ENCODE measurements at regions not wholly inside any gene's neighbourhood (a gene's known extent, or its start where the extent isn't known, plus 50 kb on each side); places are given as distances from the start of the nearest gene placed in this dataset.

GRCh38 chr15:96860741-96861140, 530.2 kb downstream of the NR2F2 start:
- TF ChIP-seq, protein P1, sequence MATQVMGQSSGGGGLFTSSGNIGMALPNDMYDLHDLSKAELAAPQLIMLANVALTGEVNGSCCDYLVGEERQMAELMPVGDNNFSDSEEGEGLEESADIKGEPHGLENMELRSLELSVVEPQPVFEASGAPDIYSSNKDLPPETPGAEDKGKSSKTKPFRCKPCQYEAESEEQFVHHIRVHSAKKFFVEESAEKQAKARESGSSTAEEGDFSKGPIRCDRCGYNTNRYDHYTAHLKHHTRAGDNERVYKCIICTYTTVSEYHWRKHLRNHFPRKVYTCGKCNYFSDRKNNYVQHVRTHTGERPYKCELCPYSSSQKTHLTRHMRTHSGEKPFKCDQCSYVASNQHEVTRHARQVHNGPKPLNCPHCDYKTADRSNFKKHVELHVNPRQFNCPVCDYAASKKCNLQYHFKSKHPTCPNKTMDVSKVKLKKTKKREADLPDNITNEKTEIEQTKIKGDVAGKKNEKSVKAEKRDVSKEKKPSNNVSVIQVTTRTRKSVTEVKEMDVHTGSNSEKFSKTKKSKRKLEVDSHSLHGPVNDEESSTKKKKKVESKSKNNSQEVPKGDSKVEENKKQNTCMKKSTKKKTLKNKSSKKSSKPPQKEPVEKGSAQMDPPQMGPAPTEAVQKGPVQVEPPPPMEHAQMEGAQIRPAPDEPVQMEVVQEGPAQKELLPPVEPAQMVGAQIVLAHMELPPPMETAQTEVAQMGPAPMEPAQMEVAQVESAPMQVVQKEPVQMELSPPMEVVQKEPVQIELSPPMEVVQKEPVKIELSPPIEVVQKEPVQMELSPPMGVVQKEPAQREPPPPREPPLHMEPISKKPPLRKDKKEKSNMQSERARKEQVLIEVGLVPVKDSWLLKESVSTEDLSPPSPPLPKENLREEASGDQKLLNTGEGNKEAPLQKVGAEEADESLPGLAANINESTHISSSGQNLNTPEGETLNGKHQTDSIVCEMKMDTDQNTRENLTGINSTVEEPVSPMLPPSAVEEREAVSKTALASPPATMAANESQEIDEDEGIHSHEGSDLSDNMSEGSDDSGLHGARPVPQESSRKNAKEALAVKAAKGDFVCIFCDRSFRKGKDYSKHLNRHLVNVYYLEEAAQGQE (IDR thresholded peaks at IDR 0.05; ENCODE audit: insufficient read depth in 1 of 2, low read depth in 2 of 2, low read length in 2 of 2) = no peak
- TF ChIP-seq TAF1 (IDR thresholded peaks at IDR 0.05; ENCODE audit: borderline replicate concordance, insufficient read depth, low read length) (no peak), SIN3A (IDR thresholded peaks at IDR 0.05; ENCODE audit: borderline replicate concordance, insufficient read depth, low read length) (no peak), FOXP2 (optimal IDR thresholded peaks at IDR 0.05; ENCODE audit: borderline replicate concordance, extremely low read depth, extremely low read length, insufficient read depth) (no peak), POLR2AphosphoS5 (IDR thresholded peaks at IDR 0.05; ENCODE audit: low read depth, low read length) (no peak)

DNA sequence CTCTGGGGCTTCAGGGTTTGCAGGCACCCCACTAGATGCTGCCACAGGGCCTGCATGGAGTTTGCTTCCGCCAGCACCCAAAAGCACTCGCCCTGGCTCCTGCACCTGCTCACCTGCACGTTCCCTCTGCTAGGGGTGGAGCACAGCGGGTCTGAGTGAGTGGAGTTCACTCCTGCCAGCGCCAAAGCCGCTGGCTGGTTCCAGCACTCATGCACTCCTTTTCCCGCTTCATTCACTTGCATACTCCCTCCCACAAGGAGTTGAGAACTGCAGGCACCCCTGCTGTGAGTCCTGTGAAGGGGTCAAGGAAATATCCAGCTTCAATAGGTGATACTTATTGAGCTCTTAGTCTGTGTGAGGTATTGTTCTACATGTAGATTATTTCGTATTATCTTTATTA, 537.5 kb downstream of the NR2F2 start:
- TF ChIP-seq, protein P1 (IDR thresholded peaks at IDR 0.05; ENCODE audit: insufficient read depth in 1 of 2, low read depth in 2 of 2, low read length in 2 of 2) = no peak
- TF ChIP-seq TAF1 (IDR thresholded peaks at IDR 0.05; ENCODE audit: borderline replicate concordance, insufficient read depth, low read length) (no peak), SIN3A (IDR thresholded peaks at IDR 0.05; ENCODE audit: borderline replicate concordance, insufficient read depth, low read length) (no peak), FOXP2 (optimal IDR thresholded peaks at IDR 0.05; ENCODE audit: borderline replicate concordance, extremely low read depth, extremely low read length, insufficient read depth) (no peak), POLR2AphosphoS5 (IDR thresholded peaks at IDR 0.05; ENCODE audit: low read depth, low read length) (no peak)

DNA sequence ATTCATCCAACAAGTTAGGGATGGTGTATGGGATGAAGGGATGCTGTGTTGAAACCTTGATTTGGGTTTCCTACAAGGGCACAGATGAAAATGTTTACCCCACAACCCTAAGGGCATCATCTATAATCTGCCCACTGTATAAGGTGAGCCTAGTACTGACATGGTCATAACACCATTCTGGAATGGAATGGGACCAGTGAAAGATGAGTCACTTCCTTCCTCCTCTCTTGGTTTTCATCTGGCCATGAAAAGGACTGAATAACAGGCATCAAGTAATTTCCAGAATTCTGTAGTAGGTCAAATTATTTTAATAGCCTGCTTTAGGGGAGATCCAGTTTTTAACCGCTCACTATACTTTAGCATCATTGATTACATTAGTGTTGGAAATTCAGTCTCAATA, 538.6 kb downstream of the NR2F2 start:
- TF ChIP-seq TAF1 (IDR thresholded peaks at IDR 0.05; ENCODE audit: borderline replicate concordance, insufficient read depth, low read length) = no peak
- no peak for TF ChIP-seq SIN3A (IDR thresholded peaks at IDR 0.05; ENCODE audit: borderline replicate concordance, insufficient read depth, low read length)
- no peak for TF ChIP-seq POLR2AphosphoS5 (IDR thresholded peaks at IDR 0.05; ENCODE audit: low read depth, low read length)
- no peak for TF ChIP-seq FOXP2 (optimal IDR thresholded peaks at IDR 0.05; ENCODE audit: borderline replicate concordance, extremely low read depth, extremely low read length, insufficient read depth)
- TF ChIP-seq, protein P1 (IDR thresholded peaks at IDR 0.05; ENCODE audit: insufficient read depth in 1 of 2, low read depth in 2 of 2, low read length in 2 of 2) = no peak

- TF ChIP-seq, protein P1 (IDR thresholded peaks at IDR 0.05; ENCODE audit: insufficient read depth in 1 of 2, low read depth in 2 of 2, low read length in 2 of 2) = no peak
- TF ChIP-seq SIN3A (IDR thresholded peaks at IDR 0.05; ENCODE audit: borderline replicate concordance, insufficient read depth, low read length) = no peak
- no peak for TF ChIP-seq POLR2AphosphoS5 (IDR thresholded peaks at IDR 0.05; ENCODE audit: low read depth, low read length)
- no peak for TF ChIP-seq TAF1 (IDR thresholded peaks at IDR 0.05; ENCODE audit: borderline replicate concordance, insufficient read depth, low read length)
Observed at GRCh38 chr15:96869790-96870189, 539.3 kb downstream of the NR2F2 start.

DNA sequence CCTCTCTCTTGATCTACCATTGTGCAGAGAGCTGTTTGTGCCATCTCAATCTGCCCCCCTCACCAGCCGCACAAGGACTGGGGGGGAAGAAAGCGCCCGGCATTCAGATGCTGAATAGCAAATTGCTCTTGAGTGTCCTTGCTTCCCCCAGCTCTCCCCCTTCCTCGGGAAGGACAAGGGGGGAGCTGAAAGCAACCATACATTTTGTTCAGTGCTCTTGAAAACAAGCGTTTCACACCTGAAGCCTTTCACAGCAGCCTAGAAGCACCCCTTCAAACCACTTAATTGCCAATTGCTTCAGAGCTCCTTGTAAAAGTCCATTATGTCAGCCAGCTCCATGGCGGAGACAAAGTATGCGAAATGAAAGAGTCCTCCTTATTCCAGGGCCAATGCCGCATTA, 540.1 kb downstream of the NR2F2 start:
- TF ChIP-seq SIN3A (IDR thresholded peaks at IDR 0.05; ENCODE audit: borderline replicate concordance, insufficient read depth, low read length) = no peak
- no peak for TF ChIP-seq TAF1 (IDR thresholded peaks at IDR 0.05; ENCODE audit: borderline replicate concordance, insufficient read depth, low read length)
- TF ChIP-seq, protein P1 (IDR thresholded peaks at IDR 0.05; ENCODE audit: insufficient read depth in 1 of 2, low read depth in 2 of 2, low read length in 2 of 2) = no peak
- TF ChIP-seq FOXP2 (optimal IDR thresholded peaks at IDR 0.05; ENCODE audit: borderline replicate concordance, extremely low read depth, extremely low read length, insufficient read depth) = no peak
- TF ChIP-seq POLR2AphosphoS5 (IDR thresholded peaks at IDR 0.05; ENCODE audit: low read depth, low read length) = no peak

Measured in PFSK-1 (cell line).